ENCODE measurements at regions not wholly inside any gene's neighbourhood (a gene's known extent, or its start where the extent isn't known, plus 50 kb on each side); places are given as distances from the start of the nearest gene placed in this dataset.

GRCh38 chr13:65881561-65882155 is 1348.5 kb downstream of the PCDH9 start:
- TF ChIP-seq ZNF565 (CRISPR knock-in tag; conservative IDR thresholded peaks at IDR 0.05; ENCODE audit: low read depth), result no peak
- TF ChIP-seq PPARA (CRISPR knock-in tag; IDR thresholded peaks at IDR 0.05; ENCODE audit: borderline replicate concordance), result no peak
- TF ChIP-seq OSR1 (CRISPR knock-in tag; IDR thresholded peaks at IDR 0.05), result no peak
- no peak for TF ChIP-seq SNAI2 (CRISPR knock-in tag; IDR thresholded peaks at IDR 0.05)
- TF ChIP-seq CSRNP3 (CRISPR knock-in tag; IDR thresholded peaks at IDR 0.05), result no peak
- no peak for TF ChIP-seq CSDC2 (CRISPR knock-in tag; IDR thresholded peaks at IDR 0.05)
- TF ChIP-seq TCF4 (CRISPR knock-in tag; IDR thresholded peaks at IDR 0.05; ENCODE audit: borderline replicate concordance), result no peak
- TF ChIP-seq CREB5 (CRISPR knock-in tag; IDR thresholded peaks at IDR 0.05; ENCODE audit: low read depth), result no peak

GRCh38 chr13:65875031-65875430 is 1355.1 kb downstream of the PCDH9 start:
- ATAC-seq, result no peak
- TF ChIP-seq TSHZ2 (CRISPR knock-in tag; IDR thresholded peaks at IDR 0.05), result no peak

More at GRCh38 chr13:65881561-65882155, 1348.5 kb downstream of the PCDH9 start:
- ATAC-seq, result no peak

- TF ChIP-seq BACH2 (CRISPR knock-in tag; IDR thresholded peaks at IDR 0.05; ENCODE audit: borderline replicate concordance), result no peak
- no peak for TF ChIP-seq ZFP30 (CRISPR knock-in tag; IDR thresholded peaks at IDR 0.05)
- TF ChIP-seq ZFP3 (CRISPR knock-in tag; IDR thresholded peaks at IDR 0.05), result no peak
- TF ChIP-seq TOX (CRISPR knock-in tag; IDR thresholded peaks at IDR 0.05; ENCODE audit: borderline replicate concordance), result no peak
- TF ChIP-seq ZNF565 (CRISPR knock-in tag; conservative IDR thresholded peaks at IDR 0.05; ENCODE audit: low read depth), result no peak
- TF ChIP-seq ISL1 (CRISPR knock-in tag; IDR thresholded peaks at IDR 0.05), result no peak
- TF ChIP-seq ZNF70 (CRISPR knock-in tag; IDR thresholded peaks at IDR 0.05), result no peak
- no peak for ATAC-seq
Observed at GRCh38 chr13:65872448-65872847, 1357.7 kb downstream of the PCDH9 start.

GRCh38 chr13:65868884-65869283 is 1361.3 kb downstream of the PCDH9 start:
- no peak for ATAC-seq
- TF ChIP-seq ZC3H10 (CRISPR knock-in tag; IDR thresholded peaks at IDR 0.05) (no peak), PATZ1 (CRISPR knock-in tag; IDR thresholded peaks at IDR 0.05; ENCODE audit: borderline replicate concordance) (no peak), RARB (CRISPR knock-in tag; IDR thresholded peaks at IDR 0.05) (no peak), SNAI2 (CRISPR knock-in tag; IDR thresholded peaks at IDR 0.05) (no peak), ZFP30 (CRISPR knock-in tag; IDR thresholded peaks at IDR 0.05) (no peak), TOX (CRISPR knock-in tag; IDR thresholded peaks at IDR 0.05; ENCODE audit: borderline replicate concordance) (no peak), TSHZ2 (CRISPR knock-in tag; IDR thresholded peaks at IDR 0.05) (no peak), ZFP3 (CRISPR knock-in tag; IDR thresholded peaks at IDR 0.05) (no peak), GLIS3 (CRISPR knock-in tag; IDR thresholded peaks at IDR 0.05) (no peak), ZNF8 (CRISPR knock-in tag; IDR thresholded peaks at IDR 0.05) (no peak), ESRRG (CRISPR knock-in tag; IDR thresholded peaks at IDR 0.05) (no peak), OSR1 (CRISPR knock-in tag; IDR thresholded peaks at IDR 0.05) (no peak)
